Left lobe of liver (tissue), 2 donors: ENCODE measurements at regions not wholly inside any gene's neighbourhood (a gene's known extent, or its start where the extent isn't known, plus 50 kb on each side); places are given as distances from the start of the nearest gene placed in this dataset.

Experiments used
- ATAC-seq: fragments of 200-7000 bp; cut with Tn5 transposase; one replicate; pipeline ENCODE4 v1.9.1; 2020; ENCODE audit warnings: mild to moderate bottlenecking, moderate library complexity
- DNase-seq: peaks from one replicate; pipeline ENCODE4 v3.0.0-alpha.2; 2020; ENCODE audit warnings: low spot score
- donor health status: DM: no; HTN: no; CAD: no; lungs with moderate emphysema.
- donor health status: DM: no; HTN: yes; CAD: no.

- ATAC-seq (no peak), DNase-seq (no peak)
Observed at GRCh38 chr19:29292153-29292552, 79.2 kb upstream of the UQCRFS1 start.

GRCh38 chr19:29292562-29292961, 79.6 kb upstream of the UQCRFS1 start:
- no peak for DNase-seq

GRCh38 chr19:29293292-29293691, 80.3 kb upstream of the UQCRFS1 start:
- no peak for ATAC-seq
- no peak for DNase-seq

More at GRCh38 chr19:29292562-29292961, 79.6 kb upstream of the UQCRFS1 start:
- ATAC-seq, result no peak

- DNase-seq, result no peak
Observed at GRCh38 chr19:29293736-29294342, 80.9 kb upstream of the UQCRFS1 start.

GRCh38 chr19:29294343-29294811, 81.4 kb upstream of the UQCRFS1 start:
- DNase-seq, result no peak
- ATAC-seq, result no peak

More at GRCh38 chr19:29293736-29294342, 80.9 kb upstream of the UQCRFS1 start:
- ATAC-seq, result no peak

- no peak for DNase-seq
- ATAC-seq, result no peak
Observed at GRCh38 chr19:29295285-29295684, 82.3 kb upstream of the UQCRFS1 start.

GRCh38 chr19:29297381-29297780, 84.4 kb upstream of the UQCRFS1 start:
- ATAC-seq, result no peak
- DNase-seq, result no peak

- no peak for ATAC-seq
Observed at GRCh38 chr19:29299416-29300380, 86.7 kb upstream of the UQCRFS1 start.

GRCh38 chr19:29302002-29302928, 89.3 kb upstream of the UQCRFS1 start:
- no peak for ATAC-seq
- no peak for DNase-seq

More at GRCh38 chr19:29299416-29300380, 86.7 kb upstream of the UQCRFS1 start:
- DNase-seq, result no peak

GRCh38 chr19:29303069-29303718, 90.2 kb upstream of the UQCRFS1 start:
- ATAC-seq (no peak), DNase-seq (no peak)

- no peak for DNase-seq
- no peak for ATAC-seq
Observed at GRCh38 chr19:29303719-29304090, 90.8 kb upstream of the UQCRFS1 start.

GRCh38 chr19:29305268-29305667, 92.3 kb upstream of the UQCRFS1 start:
- ATAC-seq, result no peak
- DNase-seq, result no peak

GRCh38 chr19:29308977-29309590, 96.1 kb upstream of the UQCRFS1 start:
- no peak for ATAC-seq
- no peak for DNase-seq

- DNase-seq, result no peak
- ATAC-seq, result no peak
Observed at GRCh38 chr19:29309637-29310036, 96.7 kb upstream of the UQCRFS1 start.

- ATAC-seq (no peak), DNase-seq (no peak)
Observed at GRCh38 chr19:29311191-29311790, 98.3 kb upstream of the UQCRFS1 start.

GRCh38 chr19:29315556-29316190, 102.7 kb upstream of the UQCRFS1 start:
- ATAC-seq, result no peak
- DNase-seq, result no peak

GRCh38 chr19:29318581-29318980, 105.6 kb upstream of the UQCRFS1 start:
- ATAC-seq, result no peak
- no peak for DNase-seq

- ATAC-seq (no peak), DNase-seq (no peak)
Observed at GRCh38 chr19:29320086-29320485, 107.1 kb upstream of the UQCRFS1 start.

- peak; percentile 8 for DNase-seq
- no peak for ATAC-seq
Observed at GRCh38 chr19:29320618-29321017, 107.7 kb upstream of the UQCRFS1 start.
